Parathyroid adenoma (tissue), 2 donors: ENCODE measurements at regions not wholly inside any gene's neighbourhood (a gene's known extent, or its start where the extent isn't known, plus 50 kb on each side); places are given as distances from the start of the nearest gene placed in this dataset.

Source experiments
- H2AFZ ChIP-seq: fragments of 300-600 bp; sonication (generic); one replicate; pipeline ENCODE4 v1.7.0; 2017; ENCODE audit warnings: antibody characterized with exemption, mild to moderate bottlenecking
- H3K27ac ChIP-seq: fragments of 300-600 bp; sonication (generic); one replicate; pipeline ENCODE4 v1.7.0; 2017
- H3K27me3 ChIP-seq: fragments of 300-600 bp; sonication (generic); one replicate; pipeline ENCODE4 v1.7.0; 2017; ENCODE audit warnings: low read length; ENCODE audit not compliant: control insufficient read depth, insufficient read depth
- H3K36me3 ChIP-seq: fragments of 300-600 bp; sonication (generic); one replicate; pipeline ENCODE4 v1.7.0; 2017; ENCODE audit warnings: low read length; ENCODE audit not compliant: control insufficient read depth, insufficient read depth
- H3K4me1 ChIP-seq: fragments of 300-600 bp; sonication (generic); one replicate; pipeline ENCODE4 v1.7.0; 2017; ENCODE audit warnings: control low read depth
- H3K4me2 ChIP-seq: fragments of 300-600 bp; sonication (generic); one replicate; pipeline ENCODE4 v1.7.0; 2017; ENCODE audit warnings: low read length
- H3K4me3 ChIP-seq: fragments of 300-600 bp; sonication (generic); one replicate; pipeline ENCODE4 v1.7.0; 2017; ENCODE audit warnings: low read depth, low read length
- H3K79me2 ChIP-seq: fragments of 300-600 bp; sonication (generic); one replicate; pipeline ENCODE4 v1.7.0; 2017; ENCODE audit warnings: control low read depth
- H3K9ac ChIP-seq: fragments of 300-600 bp; sonication (generic); one replicate; pipeline ENCODE4 v1.7.0; 2017; ENCODE audit warnings: mild to moderate bottlenecking
- H3K9me3 ChIP-seq: fragments of 300-600 bp; sonication (generic); one replicate; pipeline ENCODE4 v1.7.0; 2017; ENCODE audit warnings: low read length; ENCODE audit not compliant: control insufficient read depth
- CTCF ChIP-seq: fragments of 300-600 bp; sonication (generic); IDR thresholded peaks from one replicate; pipeline ENCODE4 v1.7.0; 2017; ENCODE audit warnings: antibody characterized with exemption, mild to moderate bottlenecking
- donor health status: primary hyperparathyroidism.

DNA sequence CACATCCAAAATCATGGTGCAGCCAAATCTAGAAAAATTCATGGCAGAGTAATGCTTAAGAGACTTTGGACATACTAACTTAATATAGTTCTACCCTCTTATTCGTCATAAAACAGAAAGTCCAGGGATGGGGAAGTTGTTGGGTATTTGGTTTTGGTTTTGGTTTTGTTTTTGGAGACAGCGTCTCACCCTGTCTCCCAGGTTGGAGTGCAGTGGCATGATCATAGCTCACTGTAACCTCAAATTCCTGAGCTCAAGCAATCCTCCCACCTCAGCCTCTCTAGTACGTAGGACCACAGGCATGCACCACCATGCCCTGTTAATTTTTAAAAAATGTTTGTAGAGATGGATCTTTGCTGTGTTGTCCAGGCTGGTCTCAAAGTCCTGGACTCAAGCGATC lies 271.8 kb upstream of the TENM3 start:
- Histone ChIP-seq H3K27me3 (no peaks in the 10 kb centered on the region), H2AFZ (no peak overlapping the region), H3K9me3 (no peaks in the 10 kb centered on the region), H3K4me2 (no peak overlapping the region), H3K79me2 (no peaks in the 10 kb centered on the region), H3K9ac (no peak overlapping the region), H3K36me3 (no peaks in the 10 kb centered on the region), H3K4me1 (no peaks in the 10 kb centered on the region), H3K4me3 (no peak overlapping the region), H3K27ac (no peak overlapping the region)
- TF ChIP-seq CTCF, result no peak

DNA sequence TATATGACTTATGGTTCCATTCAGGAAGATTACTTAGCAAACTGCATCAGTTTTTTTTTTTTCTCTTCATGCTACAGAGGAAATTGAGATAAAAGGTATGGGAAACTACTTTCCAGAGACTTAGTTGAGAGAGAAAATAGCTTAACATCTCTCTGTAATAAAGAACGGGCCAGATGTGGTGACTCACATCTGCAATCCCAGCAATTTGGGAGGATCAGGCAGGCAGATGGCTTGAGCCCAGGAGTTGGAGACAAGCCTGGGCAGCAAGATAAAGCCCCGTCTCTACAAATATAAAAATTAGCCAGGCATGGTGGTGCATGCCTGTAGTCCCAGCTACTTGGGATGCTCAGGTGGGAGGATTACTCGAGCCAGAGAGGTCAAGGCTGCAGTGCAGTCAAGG lies 271.2 kb upstream of the TENM3 start:
- Histone ChIP-seq H3K9me3 (no peaks in the 10 kb centered on the region), H3K79me2 (no peaks in the 10 kb centered on the region), H3K4me3 (no peak overlapping the region), H3K4me1 (no peaks in the 10 kb centered on the region), H3K9ac (no peak overlapping the region), H3K27ac (no peak overlapping the region), H3K27me3 (no peaks in the 10 kb centered on the region), H2AFZ (no peak overlapping the region), H3K36me3 (no peaks in the 10 kb centered on the region), H3K4me2 (no peak overlapping the region)
- no peak for TF ChIP-seq CTCF

DNA sequence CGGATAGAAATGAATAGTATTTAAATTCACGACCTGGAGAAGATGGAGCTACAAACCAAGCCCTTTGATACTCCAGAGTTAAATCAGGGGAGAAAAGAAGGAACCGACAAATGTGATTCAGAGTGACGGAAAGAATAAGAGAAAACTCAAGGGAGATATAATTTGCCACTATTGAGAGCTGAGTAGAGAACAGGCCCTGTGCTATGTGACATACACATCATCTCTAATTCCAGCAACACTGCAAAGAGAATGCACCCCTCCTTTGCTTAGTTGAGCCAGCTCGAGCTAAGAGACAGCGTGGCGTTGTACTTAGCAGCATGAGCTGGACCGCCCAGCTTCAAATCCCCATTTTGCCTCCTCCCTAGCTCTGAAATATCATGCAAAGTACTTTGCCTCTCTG lies 266.4 kb upstream of the TENM3 start:
- Histone ChIP-seq H3K36me3 (no peaks in the 10 kb centered on the region), H3K4me2 (no peak overlapping the region), H3K4me3 (no peak overlapping the region), H3K9me3 (no peaks in the 10 kb centered on the region), H3K4me1 (no peaks in the 10 kb centered on the region), H3K9ac (no peak overlapping the region), H3K27me3 (no peaks in the 10 kb centered on the region), H3K79me2 (no peaks in the 10 kb centered on the region), H3K27ac (no peak overlapping the region), H2AFZ (no peak overlapping the region)
- TF ChIP-seq CTCF, result no peak

DNA sequence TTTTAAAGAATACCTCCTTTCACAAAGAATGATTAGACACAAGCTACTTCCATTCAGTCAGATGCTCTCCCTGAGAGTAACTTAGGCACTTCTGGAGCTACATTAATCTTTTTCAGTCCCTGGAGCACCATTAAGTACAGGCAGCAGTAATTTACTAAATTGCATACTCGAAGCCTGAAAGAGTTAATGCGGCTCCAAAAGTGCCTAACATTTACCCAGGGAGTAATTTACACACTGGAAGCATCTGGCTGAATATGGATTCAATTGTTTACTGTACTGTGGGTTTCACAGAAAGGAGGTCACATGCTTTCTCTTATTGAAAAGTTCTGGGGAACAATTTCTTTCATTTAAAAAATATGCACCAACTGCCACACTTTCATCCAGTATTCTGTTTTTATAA lies 260.8 kb upstream of the TENM3 start:
- Histone ChIP-seq H3K27me3 (no peaks in the 10 kb centered on the region), H3K36me3 (no peaks in the 10 kb centered on the region), H3K27ac (no peak overlapping the region), H2AFZ (no peak overlapping the region), H3K9me3 (no peaks in the 10 kb centered on the region), H3K79me2 (no peaks in the 10 kb centered on the region), H3K4me1 (no peaks in the 10 kb centered on the region), H3K4me2 (no peak overlapping the region), H3K9ac (no peak overlapping the region), H3K4me3 (no peak overlapping the region)
- no peak for TF ChIP-seq CTCF

DNA sequence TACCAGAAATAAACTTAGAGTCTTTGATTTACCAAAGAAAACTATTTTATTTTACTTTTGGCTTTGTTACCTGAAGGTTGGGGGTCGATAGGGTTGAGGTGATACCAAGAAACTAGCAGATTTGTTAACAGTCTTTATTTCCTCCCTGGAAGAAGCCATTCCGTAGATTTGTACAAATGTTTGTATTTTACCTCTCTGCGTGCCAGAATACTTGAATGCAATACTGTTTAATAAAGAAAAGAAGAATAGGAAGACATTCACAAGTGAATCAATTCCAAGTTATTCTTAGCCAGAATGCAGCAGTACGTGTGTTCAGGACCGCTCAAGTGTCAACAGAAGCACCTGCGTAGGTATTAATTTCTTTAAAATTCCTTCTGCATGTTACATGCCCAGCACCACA lies 260.3 kb upstream of the TENM3 start:
- Histone ChIP-seq H3K27ac (no peak overlapping the region), H3K9ac (no peak overlapping the region), H3K79me2 (no peaks in the 10 kb centered on the region), H3K4me3 (no peak overlapping the region), H3K4me2 (no peak overlapping the region), H3K36me3 (no peaks in the 10 kb centered on the region), H3K4me1 (no peaks in the 10 kb centered on the region), H3K9me3 (no peaks in the 10 kb centered on the region), H2AFZ (no peak overlapping the region), H3K27me3 (no peaks in the 10 kb centered on the region)
- TF ChIP-seq CTCF, result no peak
